ENCODE measurements at regions not wholly inside any gene's neighbourhood (a gene's known extent, or its start where the extent isn't known, plus 50 kb on each side); places are given as distances from the start of the nearest gene placed in this dataset.

- BruUV-seq (replicated peaks): no TSS peak
- CTCF ChIA-PET: no interaction called here
- Histone ChIP-seq H3K36me3 (ENCODE audit: low read depth, low read length) (no peaks in the 10 kb centered on the region), H3K4me2 (ENCODE audit: low read length) (no peak overlapping the region), H4K20me1 (ENCODE audit: low read length) (no peaks in the 10 kb centered on the region), H3K27ac (ENCODE audit: low read length) (no peak overlapping the region), H3K27me3 (ENCODE audit: low read length) (no peaks in the 10 kb centered on the region), H3F3A (ENCODE audit: low read length, unreplicated experiment) (no peaks in the 10 kb centered on the region), H3K4me3 (ENCODE audit: low read length) (no peak overlapping the region), H3K4me1 (ENCODE audit: insufficient read depth, low read length) (no peaks in the 10 kb centered on the region), H3K9ac (ENCODE audit: low read length) (no peak overlapping the region), H3K9me3 (ENCODE audit: low read length) (no peaks in the 10 kb centered on the region), H3K79me2 (ENCODE audit: low read length) (no peaks in the 10 kb centered on the region), H2AFZ (ENCODE audit: low read length) (no peak overlapping the region), H3K9me2 (replicated peaks; ENCODE audit: low read length) (no peaks in the 10 kb centered on the region)
- DNase-seq: no peak
- POLR2A ChIA-PET (ENCODE audit: unreplicated experiment): no interaction called here
- ATAC-seq: no peak
- TF ChIP-seq CTCF (conservative IDR thresholded peaks at IDR 0.05; ENCODE audit: low read depth, low read length): no peak
- TF ChIP-seq EZH2phosphoT487 (IDR thresholded peaks at IDR 0.05; ENCODE audit: borderline replicate concordance, low read length): no peak
- no peak for TF ChIP-seq EZH2 (IDR thresholded peaks at IDR 0.05; ENCODE audit: low read length, unreplicated experiment)
- intact Hi-C loops (cut with micrococcal nuclease): no loop called here
These were observed 165.2 kb downstream of the C1orf94 start for GRCh38 chr1:34341896-34342295.

- Histone ChIP-seq H2AFZ (ENCODE audit: low read length) (no peak overlapping the region), H3K4me1 (ENCODE audit: insufficient read depth, low read length) (no peaks in the 10 kb centered on the region), H3K4me3 (ENCODE audit: low read length) (no peak overlapping the region), H3K36me3 (ENCODE audit: low read depth, low read length) (no peaks in the 10 kb centered on the region), H3F3A (ENCODE audit: low read length, unreplicated experiment) (no peaks in the 10 kb centered on the region), H3K9ac (ENCODE audit: low read length) (no peak overlapping the region), H3K27me3 (ENCODE audit: low read length) (no peaks in the 10 kb centered on the region), H3K27ac (ENCODE audit: low read length) (no peak overlapping the region), H3K9me2 (replicated peaks; ENCODE audit: low read length) (no peaks in the 10 kb centered on the region), H3K4me2 (ENCODE audit: low read length) (no peak overlapping the region), H3K79me2 (ENCODE audit: low read length) (no peaks in the 10 kb centered on the region), H4K20me1 (ENCODE audit: low read length) (no peaks in the 10 kb centered on the region), H3K9me3 (ENCODE audit: low read length) (no peaks in the 10 kb centered on the region)
- ATAC-seq (no peak), DNase-seq (no peak)
- intact Hi-C loops (cut with micrococcal nuclease): no loop called here
- no TSS peak for BruUV-seq (replicated peaks)
- TF ChIP-seq EZH2phosphoT487 (IDR thresholded peaks at IDR 0.05; ENCODE audit: borderline replicate concordance, low read length) (no peak), EZH2 (IDR thresholded peaks at IDR 0.05; ENCODE audit: low read length, unreplicated experiment) (no peak), CTCF (conservative IDR thresholded peaks at IDR 0.05; ENCODE audit: low read depth, low read length) (no peak)
- ChIA-PET POLR2A (ENCODE audit: unreplicated experiment) (no interaction called here), CTCF (no interaction called here)
These were observed 165.6 kb downstream of the C1orf94 start for GRCh38 chr1:34342334-34342733.

GRCh38 chr1:34346128-34346527 is 169.4 kb downstream of the C1orf94 start:
- TF ChIP-seq CTCF (conservative IDR thresholded peaks at IDR 0.05; ENCODE audit: low read depth, low read length) (no peak), EZH2 (IDR thresholded peaks at IDR 0.05; ENCODE audit: low read length, unreplicated experiment) (no peak), EZH2phosphoT487 (IDR thresholded peaks at IDR 0.05; ENCODE audit: borderline replicate concordance, low read length) (no peak)
- Histone ChIP-seq H2AFZ (ENCODE audit: low read length) (no peak overlapping the region), H3K4me2 (ENCODE audit: low read length) (no peak overlapping the region), H3K4me1 (ENCODE audit: insufficient read depth, low read length) (no peaks in the 10 kb centered on the region), H3K9me3 (ENCODE audit: low read length) (no peaks in the 10 kb centered on the region), H3K27ac (ENCODE audit: low read length) (no peak overlapping the region), H3K79me2 (ENCODE audit: low read length) (no peaks in the 10 kb centered on the region), H3K27me3 (ENCODE audit: low read length) (no peaks in the 10 kb centered on the region), H3K36me3 (ENCODE audit: low read depth, low read length) (no peaks in the 10 kb centered on the region), H3K4me3 (ENCODE audit: low read length) (no peak overlapping the region), H3F3A (ENCODE audit: low read length, unreplicated experiment) (no peaks in the 10 kb centered on the region), H3K9ac (ENCODE audit: low read length) (no peak overlapping the region), H4K20me1 (ENCODE audit: low read length) (no peaks in the 10 kb centered on the region), H3K9me2 (replicated peaks; ENCODE audit: low read length) (no peaks in the 10 kb centered on the region)
- DNase-seq: no peak
- BruUV-seq (replicated peaks): no TSS peak
- ChIA-PET POLR2A (ENCODE audit: unreplicated experiment) (no interaction called here), CTCF (no interaction called here)
- intact Hi-C loops (cut with micrococcal nuclease): no loop called here
- ATAC-seq: no peak
